ENCODE measurements at regions not wholly inside any gene's neighbourhood (a gene's known extent, or its start where the extent isn't known, plus 50 kb on each side); places are given as distances from the start of the nearest gene placed in this dataset.

- DNase-seq = no peak
Observed at GRCh38 chr1:87685311-87686135, 356.8 kb downstream of the LMO4 start.

DNA sequence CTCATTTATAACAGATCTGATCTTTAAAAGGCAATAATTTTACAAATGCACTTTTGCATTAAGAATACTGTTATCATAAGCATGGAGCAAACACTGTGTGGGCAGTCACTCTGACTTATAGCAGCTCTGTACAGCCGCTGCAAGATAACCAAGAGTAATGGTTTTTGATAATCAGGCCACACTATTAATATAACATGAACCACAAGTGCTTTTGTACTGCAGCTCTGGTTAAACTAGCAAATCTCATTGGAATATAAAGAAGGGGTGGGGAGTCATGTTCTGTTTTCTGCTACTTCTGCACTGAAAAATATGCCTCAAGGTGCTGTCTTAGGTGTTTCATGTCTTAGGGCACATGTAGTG, 357.4 kb downstream of the LMO4 start:
- no peak for DNase-seq

DNA sequence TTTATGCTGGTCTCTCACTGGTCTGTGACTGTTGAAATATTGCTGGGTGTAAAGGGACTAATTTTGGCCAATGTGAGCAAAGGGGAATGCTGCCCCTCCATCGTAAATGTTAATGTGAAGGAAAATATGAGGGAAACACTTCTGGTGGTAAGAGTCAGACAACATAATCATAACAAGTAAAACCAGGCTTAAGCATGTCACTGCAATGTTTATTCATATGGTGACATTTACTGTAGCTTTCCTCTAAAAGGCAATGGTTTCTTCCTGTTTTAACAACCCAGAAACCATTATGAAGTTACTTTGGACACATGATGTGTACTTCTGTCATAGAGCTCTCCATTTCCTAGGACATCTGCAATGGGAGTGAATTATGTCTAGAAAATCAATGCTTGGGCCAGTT, 358.0 kb downstream of the LMO4 start:
- DNase-seq = no peak

- DNase-seq = no peak
Observed at GRCh38 chr1:87688136-87688535, 359.5 kb downstream of the LMO4 start.

GRCh38 chr1:87689487-87689886, 360.8 kb downstream of the LMO4 start:
- no peak for DNase-seq

DNA sequence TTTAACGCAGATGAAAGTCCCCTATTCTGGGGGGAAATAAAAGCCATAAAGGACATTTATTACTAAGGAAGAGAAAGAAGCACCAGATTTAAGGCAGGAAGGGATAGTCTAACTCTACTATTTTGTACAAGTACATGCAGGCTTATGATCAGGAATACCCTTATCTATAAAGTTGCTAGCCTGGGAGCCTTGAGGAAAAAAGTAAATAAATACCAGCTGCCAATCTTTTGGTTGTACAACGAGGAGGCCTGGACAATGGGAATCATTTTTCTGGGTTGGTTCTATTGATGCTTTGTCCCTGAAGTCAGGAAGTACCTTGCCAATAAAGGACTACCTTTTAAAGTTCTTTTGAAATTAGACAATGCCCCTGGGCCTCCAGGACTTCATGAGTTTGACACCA, 367.8 kb downstream of the LMO4 start:
- DNase-seq = no peak

DNA sequence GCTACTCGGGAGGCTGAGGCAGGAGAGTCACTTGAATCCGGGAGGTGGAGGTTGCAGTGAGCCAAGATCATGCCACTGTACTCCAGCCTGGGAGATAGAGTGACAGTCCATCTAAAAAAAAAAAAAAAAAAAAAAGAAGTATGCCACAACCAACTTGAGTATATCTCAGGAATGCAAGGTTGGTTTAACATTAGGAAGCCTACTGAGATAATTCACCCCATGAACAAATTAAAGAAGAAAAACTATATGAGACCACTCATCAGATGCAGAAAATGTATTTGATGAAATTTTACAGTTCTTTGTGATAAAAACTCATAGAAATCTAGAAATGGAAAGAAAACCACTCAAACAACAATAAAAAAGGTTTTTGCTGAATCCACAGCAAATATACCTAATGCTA, 373.8 kb downstream of the LMO4 start:
- DNase-seq = no peak

GRCh38 chr1:87705233-87705632, 376.6 kb downstream of the LMO4 start:
- no peak for DNase-seq

DNA sequence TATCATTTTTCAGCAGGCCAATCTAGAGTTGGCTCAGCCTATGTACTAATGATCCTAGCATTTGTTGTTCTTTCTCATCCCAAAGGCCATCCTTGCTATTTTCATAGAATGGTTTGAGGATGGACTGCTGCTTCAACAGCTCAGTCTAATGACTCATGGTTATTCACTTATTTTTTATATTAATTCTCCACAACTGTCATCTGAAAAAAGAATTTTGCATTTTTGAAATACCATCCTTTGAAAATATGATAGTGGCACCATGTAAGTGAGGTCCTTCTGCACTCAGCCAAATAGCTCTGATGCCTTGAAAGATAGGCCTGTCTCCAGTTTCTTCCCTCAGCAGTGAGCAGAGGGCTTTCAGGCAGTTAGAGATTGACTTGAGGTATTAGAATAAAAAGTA, 377.5 kb downstream of the LMO4 start:
- no peak for DNase-seq

DNA sequence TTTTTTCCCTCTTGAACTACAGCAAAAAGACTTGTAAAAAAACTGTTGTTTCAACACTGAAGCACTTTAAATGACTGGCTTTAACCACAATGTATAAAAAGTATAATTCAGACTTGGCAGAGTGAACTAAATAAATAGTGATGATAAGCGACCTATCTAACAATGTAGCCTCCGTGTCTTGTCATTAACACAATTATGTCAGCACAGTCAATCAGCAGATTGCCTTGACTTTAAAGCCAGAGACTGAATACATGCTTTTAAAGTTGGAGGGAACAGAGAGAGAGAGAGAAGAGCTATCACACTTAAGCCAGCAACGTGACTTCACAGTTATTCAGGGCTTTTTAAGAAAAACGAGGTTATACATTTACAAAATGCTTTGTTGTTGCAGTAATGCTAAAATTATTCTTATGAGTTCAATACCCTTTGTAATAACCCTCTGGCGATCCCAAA, 378.1 kb downstream of the LMO4 start:
- DNase-seq = no peak

- no peak for DNase-seq
Observed at GRCh38 chr1:87707411-87707810, 378.7 kb downstream of the LMO4 start.

DNA sequence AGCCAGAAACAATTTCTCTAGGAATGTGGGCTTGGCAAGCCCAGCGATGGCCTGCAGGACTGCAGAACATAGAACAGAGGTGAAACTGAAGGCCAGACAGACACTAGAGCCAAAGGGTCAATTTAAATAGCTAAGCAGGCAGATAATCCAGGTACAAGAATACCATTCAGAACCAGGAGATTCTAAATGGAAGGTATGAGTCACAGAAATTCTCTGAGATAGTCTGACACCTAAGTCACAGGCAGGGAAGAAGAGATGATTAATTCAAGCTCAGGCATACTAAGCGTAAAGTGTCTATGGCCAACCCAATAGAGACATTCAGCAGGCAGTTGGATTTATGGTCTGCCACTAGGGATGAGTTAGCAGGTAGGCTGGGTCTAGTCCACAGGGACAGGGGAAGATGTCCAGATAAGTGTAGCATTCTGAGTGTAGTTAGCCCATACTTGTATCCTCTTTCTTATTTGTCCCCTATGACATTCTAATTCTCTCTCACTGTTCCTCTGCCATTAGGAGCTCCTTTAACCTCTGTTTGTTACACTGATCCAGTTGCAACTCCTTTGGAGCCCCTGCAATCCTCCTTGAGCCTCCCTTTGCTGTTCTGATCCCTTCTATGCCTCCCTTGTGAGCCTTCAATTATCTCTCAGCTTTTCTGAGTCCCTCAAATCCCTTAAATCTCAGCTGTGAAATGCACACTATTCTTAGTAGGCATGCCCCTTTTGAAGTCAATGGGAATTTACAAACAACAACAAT, 383.8 kb downstream of the LMO4 start:
- DNase-seq = no peak

- no peak for DNase-seq
Observed at GRCh38 chr1:87714278-87714677, 385.6 kb downstream of the LMO4 start.

GRCh38 chr1:87715052-87715451, 386.4 kb downstream of the LMO4 start:
- DNase-seq = no peak

DNA sequence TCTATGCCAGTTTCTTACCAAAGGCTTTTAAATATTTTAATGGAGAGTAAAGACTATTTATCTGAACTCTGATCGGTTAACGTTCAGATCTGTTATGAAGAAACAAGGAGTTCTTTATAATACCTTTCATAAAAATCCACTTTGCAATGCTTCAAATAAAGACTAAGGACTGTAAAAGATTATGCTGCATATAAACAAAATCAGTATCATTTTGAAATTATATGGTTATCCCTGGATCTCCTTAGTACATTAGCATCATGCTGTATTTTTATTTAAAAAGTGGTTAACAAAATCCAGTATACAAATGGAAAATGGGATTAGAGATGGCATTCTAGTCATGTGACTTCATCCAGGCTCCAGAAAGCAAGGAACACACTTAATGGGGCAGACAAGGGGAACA, 386.8 kb downstream of the LMO4 start:
- DNase-seq = no peak

DNA sequence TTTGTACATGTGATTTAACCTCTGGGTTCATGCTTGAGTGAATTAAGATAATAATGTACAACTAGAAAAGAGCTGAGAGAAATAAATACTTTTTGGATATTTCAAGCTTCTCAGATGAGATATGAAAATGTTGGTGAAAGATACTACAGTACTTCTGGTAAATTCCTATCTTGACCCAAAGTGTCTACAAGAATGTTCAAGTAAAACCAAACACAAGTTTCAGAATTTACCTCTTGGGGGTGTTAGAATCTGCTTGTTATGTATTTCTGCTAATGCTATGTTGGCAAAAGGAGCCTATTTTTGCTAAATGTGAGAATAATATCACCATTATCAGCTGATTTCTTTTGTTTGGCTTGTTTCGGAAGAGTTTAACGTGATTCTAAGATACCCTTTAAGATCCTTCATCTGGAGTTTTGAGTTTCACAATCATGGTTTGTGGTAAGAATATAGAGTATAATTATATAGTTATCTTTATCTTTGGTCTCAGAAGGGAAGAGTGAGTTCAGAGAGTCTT, 388.5 kb downstream of the LMO4 start:
- no peak for DNase-seq

GRCh38 chr1:87718241-87718950, 389.7 kb downstream of the LMO4 start:
- no peak for DNase-seq

GRCh38 chr1:87719658-87720057, 391.0 kb downstream of the LMO4 start:
- no peak for DNase-seq

DNA sequence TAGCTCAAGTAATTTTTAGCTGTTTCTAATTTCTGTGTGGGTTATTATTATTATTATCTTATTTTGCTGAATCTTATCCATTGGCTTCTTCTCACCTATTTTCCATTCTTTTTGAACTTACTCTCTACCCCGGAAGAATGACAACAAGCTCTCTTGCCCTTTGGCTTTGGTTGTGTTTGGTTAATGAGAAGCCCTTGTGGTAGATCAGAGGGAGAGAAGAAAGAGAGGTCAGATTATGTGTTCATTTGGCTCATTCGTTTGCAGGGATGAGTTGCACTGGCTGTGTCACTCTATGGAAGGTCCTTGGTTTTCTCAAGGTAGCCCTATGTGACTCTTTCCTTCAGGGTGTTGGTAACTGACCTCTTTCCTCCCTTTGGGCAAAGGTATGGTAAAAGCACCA, 391.9 kb downstream of the LMO4 start:
- no peak for DNase-seq

GRCh38 chr1:87723193-87723592, 394.5 kb downstream of the LMO4 start:
- DNase-seq = no peak

GRCh38 chr1:87728169-87728568, 399.5 kb downstream of the LMO4 start:
- DNase-seq = no peak

GRCh38 chr1:87730274-87731216, 401.9 kb downstream of the LMO4 start:
- DNase-seq = no peak

All from activated CD4-positive, alpha-beta T cell treated with anti-CD3 and anti-CD28 coated beads, Interleukin-2, Interleukin-6, amounts not matched to agents 100 ng/mL and 50 ng/mL, durations not matched to agents 16 hours and 8 hours (primary cell).